NT2/D1 (cell line): ENCODE measurements at regions not wholly inside any gene's neighbourhood (a gene's known extent, or its start where the extent isn't known, plus 50 kb on each side); places are given as distances from the start of the nearest gene placed in this dataset.
"Not testable (repeated sequence)": the region's sequence is repeated elsewhere in the genome, so short reads cannot be mapped to it uniquely, and the experiment has no call there.

Experiments
- DNase-seq: peaks from one replicate; pipeline ENCODE4 v3.0.0-alpha.2; 2011; ENCODE audit warnings: low read depth, low spot score
- H3K27me3 ChIP-seq: 2 replicates; pipeline ENCODE4 v1.6.0; 2011; ENCODE audit warnings: mild to moderate bottlenecking; ENCODE audit not compliant: insufficient read length, insufficient read depth
- H3K36me3 ChIP-seq: 2 replicates; pipeline ENCODE4 v1.6.1; 2011; ENCODE audit warnings: mild to moderate bottlenecking, low read length, mixed read lengths; ENCODE audit not compliant: insufficient read depth, insufficient read length
- H3K4me1 ChIP-seq: 2 replicates; pipeline ENCODE4 v1.5.1; 2011; ENCODE audit not compliant: insufficient read depth, insufficient read length
- H3K4me3 ChIP-seq: 2 replicates; pipeline ENCODE4 v1.5.1; 2011; ENCODE audit warnings: low read depth; ENCODE audit not compliant: insufficient read length
- H3K9ac ChIP-seq: 2 replicates; pipeline ENCODE4 v1.6.0; 2011; ENCODE audit warnings: low read depth; ENCODE audit not compliant: insufficient read length
- H3K9me3 ChIP-seq: 2 replicates; pipeline ENCODE4 v1.5.1; 2011; ENCODE audit warnings: mild to moderate bottlenecking, low read length; ENCODE audit not compliant: insufficient read depth
- SUZ12 ChIP-seq: IDR thresholded peaks from 2 replicates; pipeline ENCODE4 v1.6.1; 2011; ENCODE audit not compliant: insufficient read length, insufficient read depth; ENCODE audit errors: extremely low read depth
- YY1 ChIP-seq: IDR thresholded peaks from 2 replicates; pipeline ENCODE4 v1.6.1; 2011; ENCODE audit not compliant: insufficient read length, insufficient read depth
- ZNF274 ChIP-seq: IDR thresholded peaks from 2 replicates; pipeline ENCODE4 v1.6.1; 2011; ENCODE audit warnings: mild to moderate bottlenecking, low read depth, low read length

GRCh38 chr13:50424993-50425392, 409.7 kb downstream of the KCNRG start:
- H3K27me3 ChIP-seq, result no peaks in the 10 kb centered on the region
- no peak overlapping the region for H3K4me3 ChIP-seq
- no peak overlapping the region for H3K9ac ChIP-seq
- TF ChIP-seq YY1, result no peak
- no peak for TF ChIP-seq ZNF274
- TF ChIP-seq SUZ12, result no peak
- no peak for DNase-seq
- no peaks in the 10 kb centered on the region for H3K36me3 ChIP-seq
- no peaks in the 10 kb centered on the region for H3K9me3 ChIP-seq
- H3K4me1 ChIP-seq, result no peaks in the 10 kb centered on the region

- no peak for TF ChIP-seq YY1
- TF ChIP-seq SUZ12, result no peak
- no peak for TF ChIP-seq ZNF274
- Histone ChIP-seq H3K9me3 (no peaks in the 10 kb centered on the region), H3K9ac (no peak overlapping the region), H3K27me3 (no peaks in the 10 kb centered on the region), H3K4me1 (no peaks in the 10 kb centered on the region), H3K4me3 (no peak overlapping the region), H3K36me3 (no peaks in the 10 kb centered on the region)
- no peak for DNase-seq
Observed at GRCh38 chr13:50425772-50426171, 410.5 kb downstream of the KCNRG start.

GRCh38 chr13:50426927-50427326, 411.7 kb downstream of the KCNRG start:
- no peaks in the 10 kb centered on the region for H3K36me3 ChIP-seq
- TF ChIP-seq ZNF274 (no peak), YY1 (no peak), SUZ12 (no peak)
- DNase-seq, result no peak
- no peak overlapping the region for H3K9ac ChIP-seq
- no peaks in the 10 kb centered on the region for H3K4me1 ChIP-seq
- H3K9me3 ChIP-seq, result no peaks in the 10 kb centered on the region
- no peak overlapping the region for H3K4me3 ChIP-seq
- no peaks in the 10 kb centered on the region for H3K27me3 ChIP-seq

- not testable (repeated sequence) for H3K9ac ChIP-seq, H3K9me3 ChIP-seq, H3K36me3 ChIP-seq, H3K4me3 ChIP-seq, H3K27me3 ChIP-seq, H3K4me1 ChIP-seq, DNase-seq
Observed at GRCh38 chr13:50427511-50427910, 412.3 kb downstream of the KCNRG start.

- no peak for DNase-seq
- Histone ChIP-seq H3K4me1 (no peaks in the 10 kb centered on the region), H3K9ac (no peak overlapping the region), H3K27me3 (no peaks in the 10 kb centered on the region), H3K36me3 (no peaks in the 10 kb centered on the region), H3K9me3 (no peaks in the 10 kb centered on the region), H3K4me3 (no peak overlapping the region)
- TF ChIP-seq SUZ12, result no peak
- TF ChIP-seq ZNF274, result no peak
- no peak for TF ChIP-seq YY1
Observed at GRCh38 chr13:50428183-50428877, 413.1 kb downstream of the KCNRG start.

GRCh38 chr13:50435011-50435410, 408.5 kb downstream of the DLEU7 start:
- Histone ChIP-seq H3K36me3 (no peaks in the 10 kb centered on the region), H3K9ac (no peak overlapping the region), H3K27me3 (no peaks in the 10 kb centered on the region), H3K4me3 (no peak overlapping the region), H3K9me3 (no peaks in the 10 kb centered on the region), H3K4me1 (no peaks in the 10 kb centered on the region)
- TF ChIP-seq YY1 (no peak), SUZ12 (no peak), ZNF274 (no peak)
- no peak for DNase-seq

GRCh38 chr13:50437252-50437651, 406.2 kb downstream of the DLEU7 start:
- H3K36me3 ChIP-seq, result no peaks in the 10 kb centered on the region
- H3K27me3 ChIP-seq, result no peaks in the 10 kb centered on the region
- DNase-seq, result no peak
- TF ChIP-seq SUZ12 (no peak), ZNF274 (no peak), YY1 (no peak)
- H3K9ac ChIP-seq, result no peak overlapping the region
- no peaks in the 10 kb centered on the region for H3K4me1 ChIP-seq
- no peaks in the 10 kb centered on the region for H3K9me3 ChIP-seq
- no peak overlapping the region for H3K4me3 ChIP-seq

- no peaks in the 10 kb centered on the region for H3K27me3 ChIP-seq
- H3K9me3 ChIP-seq, result no peaks in the 10 kb centered on the region
- TF ChIP-seq ZNF274 (no peak), YY1 (no peak), SUZ12 (no peak)
- H3K9ac ChIP-seq, result no peak overlapping the region
- DNase-seq, result no peak
- H3K4me3 ChIP-seq, result no peak overlapping the region
- no peaks in the 10 kb centered on the region for H3K4me1 ChIP-seq
- no peaks in the 10 kb centered on the region for H3K36me3 ChIP-seq
Observed at GRCh38 chr13:50438351-50438750, 405.1 kb downstream of the DLEU7 start.
